ENCODE measurements at regions not wholly inside any gene's neighbourhood (a gene's known extent, or its start where the extent isn't known, plus 50 kb on each side); places are given as distances from the start of the nearest gene placed in this dataset.

- H3K79me2 ChIP-seq (ENCODE audit: control insufficient read depth, insufficient read depth, low read length): no peaks in the 10 kb centered on the region
- no peak for ATAC-seq
- intact Hi-C loops (cut with micrococcal nuclease) (no loop called here), in situ Hi-C loops (cut with MboI) (no loop called here)
- TF ChIP-seq ELK1 (CRISPR knock-in tag; IDR thresholded peaks at IDR 0.05) (no peak), NKRF (IDR thresholded peaks at IDR 0.05; ENCODE audit: borderline replicate concordance) (no peak), CBFA2T3 (IDR thresholded peaks at IDR 0.05) (no peak), ZNF121 (CRISPR knock-in tag; conservative IDR thresholded peaks at IDR 0.05) (no peak), ATF6 (CRISPR knock-in tag; IDR thresholded peaks at IDR 0.05) (no peak), TEAD2 (tag; IDR thresholded peaks at IDR 0.05) (no peak), KDM1A (IDR thresholded peaks at IDR 0.05) (no peak), CBX2 (IDR thresholded peaks at IDR 0.05; ENCODE audit: insufficient read depth, low read length, poor library complexity, severe bottlenecking) (no peak), HNRNPH1 (optimal IDR thresholded peaks at IDR 0.05; ENCODE audit: low read depth, low read length) (no peak), POU5F1 (IDR thresholded peaks at IDR 0.05; ENCODE audit: borderline replicate concordance, low read depth, low read length, partially characterized antibody) (no peak)
- H3K4me3 ChIP-seq: no peak overlapping the region
- H3K27me3 ChIP-seq (ENCODE audit: control insufficient read depth in 2 of 2, insufficient read depth in 2 of 2, low read length in 2 of 2): no peaks in the 10 kb centered on the region
- 0% methylated on average over 8 of the region's 10 CpGs for WGBS (ENCODE audit: insufficient coverage, low coverage, missing lambda C conversion rate)
- no peak for FAIRE-seq
- ChIA-PET POLR2A (no interaction called here), CTCF (ENCODE audit: low intra/inter-chr PET ratio) (no interaction called here)
- BruUV-seq (replicated peaks): no TSS peak
- DNase-seq (ENCODE audit: extremely low read depth in 1 of 4, low spot score in 3 of 4): no peak
- H3K9me3 ChIP-seq (replicated peaks; ENCODE audit: control insufficient read depth, insufficient read depth, low read depth, low read length): no peaks in the 10 kb centered on the region
- no peaks in the 10 kb centered on the region for H3K4me1 ChIP-seq (replicated peaks in 1 of 2; ENCODE audit: control insufficient read depth in 2 of 2, insufficient read depth in 2 of 2, low read length in 2 of 2)
- H3K36me3 ChIP-seq (ENCODE audit: control insufficient read depth, insufficient read depth, low read length): no peaks in the 10 kb centered on the region
- no peak overlapping the region for H3K27ac ChIP-seq (ENCODE audit: extremely low read depth, low read depth, low read length)
- no peak overlapping the region for H3K9ac ChIP-seq (ENCODE audit: insufficient read depth in 1 of 2, low read depth in 2 of 2, low read length in 2 of 2)
- H4K20me1 ChIP-seq (replicated peaks; ENCODE audit: control insufficient read depth, insufficient read depth, low read length): no peaks in the 10 kb centered on the region
- H3K4me2 ChIP-seq (ENCODE audit: insufficient read depth, low read length): no peak overlapping the region
- H2AFZ ChIP-seq (ENCODE audit: low read depth, low read length): no peak overlapping the region
- no peaks in the 10 kb centered on the region for H3K9me1 ChIP-seq (ENCODE audit: control insufficient read depth, insufficient read depth, low read length)
Observed at GRCh38 chr9:81375187-81376100, 313.9 kb downstream of the TLE1 start.
